Ishikawa (cell line): ENCODE measurements at regions not wholly inside any gene's neighbourhood (a gene's known extent, or its start where the extent isn't known, plus 50 kb on each side); places are given as distances from the start of the nearest gene placed in this dataset.

Experiments
- CEBPB ChIP-seq: IDR thresholded peaks from 2 replicates; pipeline ENCODE4 v1.6.1; 2012
- CREB1 ChIP-seq: IDR thresholded peaks from 2 replicates; pipeline ENCODE4 v1.6.1; 2012; ENCODE audit warnings: low read depth
- EGR1 ChIP-seq: IDR thresholded peaks from 2 replicates; pipeline ENCODE4 v1.6.1; 2012
- EP300 ChIP-seq: IDR thresholded peaks from 2 replicates; pipeline ENCODE4 v1.6.1; 2012; ENCODE audit warnings: borderline replicate concordance
- FOXM1 ChIP-seq: IDR thresholded peaks from 2 replicates; pipeline ENCODE4 v1.6.1; 2012; ENCODE audit warnings: low read depth, borderline replicate concordance
- MAX ChIP-seq: IDR thresholded peaks from 2 replicates; pipeline ENCODE4 v1.6.1; 2012
- NFIC ChIP-seq: IDR thresholded peaks from 2 replicates; pipeline ENCODE4 v1.6.1; 2012
- RAD21 ChIP-seq: IDR thresholded peaks from 2 replicates; pipeline ENCODE4 v1.6.1; 2012; ENCODE audit warnings: low read depth
- REST ChIP-seq: IDR thresholded peaks from 2 replicates; pipeline ENCODE4 v1.6.1; 2012; ENCODE audit warnings: low read depth, mild to moderate bottlenecking
- TAF1 ChIP-seq: IDR thresholded peaks from 2 replicates; pipeline ENCODE4 v1.6.1; 2012; ENCODE audit warnings: low read depth, mild to moderate bottlenecking
- TCF12 ChIP-seq: IDR thresholded peaks from 2 replicates; pipeline ENCODE4 v1.6.1; 2012; ENCODE audit warnings: low read depth
- TEAD4 ChIP-seq: IDR thresholded peaks from 2 replicates; pipeline ENCODE4 v1.6.1; 2012
- USF1 ChIP-seq: IDR thresholded peaks from 2 replicates; pipeline ENCODE4 v1.6.1; 2012
- YY1 ChIP-seq: IDR thresholded peaks from 2 replicates; pipeline ENCODE4 v1.6.1; 2012; ENCODE audit warnings: low read depth
- ZBTB7A ChIP-seq: IDR thresholded peaks from 2 replicates; pipeline ENCODE4 v1.6.1; 2012; ENCODE audit warnings: low read depth

- TF ChIP-seq ZBTB7A (no peak), FOXM1 (no peak), NFIC (0 out of 2 replicates have a peak, but pooled peaks have one; percentile 9)
These were observed 1673.4 kb downstream of the REEP3 start for GRCh38 chr10:65194555-65194954.

GRCh38 chr10:65196111-65196510, 1674.9 kb downstream of the REEP3 start:
- TF ChIP-seq FOXM1 (no peak), USF1 (no peak), TAF1 (no peak), EGR1 (no peak), TCF12 (no peak), RAD21 (no peak), CREB1 (no peak), EP300 (no peak), YY1 (no peak), MAX (no peak), REST (no peak)

GRCh38 chr10:65197935-65198334, 1676.7 kb downstream of the REEP3 start:
- TF ChIP-seq REST (no peak), YY1 (no peak), ZBTB7A (no peak), TCF12 (no peak), CREB1 (no peak), TEAD4 (no peak), EGR1 (no peak), FOXM1 (no peak), TAF1 (no peak), RAD21 (no peak), MAX (no peak)

- TF ChIP-seq EGR1 (no peak), YY1 (no peak)
These were observed 1680.3 kb downstream of the REEP3 start for GRCh38 chr10:65201491-65201890.

- TF ChIP-seq FOXM1 (no peak), ZBTB7A (no peak), TAF1 (no peak), CEBPB (no peak), REST (no peak), MAX (no peak), TEAD4 (no peak), TCF12 (no peak), RAD21 (no peak), NFIC (no peak), EGR1 (no peak), YY1 (no peak), EP300 (no peak), USF1 (no peak), CREB1 (no peak)
These were observed 1683.8 kb downstream of the REEP3 start for GRCh38 chr10:65204999-65205398.
